ENCODE measurements at regions not wholly inside any gene's neighbourhood (a gene's known extent, or its start where the extent isn't known, plus 50 kb on each side); places are given as distances from the start of the nearest gene placed in this dataset.

GRCh38 chrX:107502316-107502715 is 52.9 kb downstream of the FRMPD3 start:
- H3K27ac ChIP-seq, result no peak overlapping the region
- no peaks in the 10 kb centered on the region for H3K27me3 ChIP-seq (replicated peaks)
- TF ChIP-seq CTCF (IDR thresholded peaks at IDR 0.05; ENCODE audit: low read depth, low read length, missing control alignments), result no peak
- no peak for DNase-seq
- in situ Hi-C loops (cut with HindIII; ENCODE audit: low pct_ligation_motif_present, low sequenced_read_pairs), result no loop called here
- H3K4me3 ChIP-seq (ENCODE audit: low read depth, low read length), result no peak overlapping the region
- no peaks in the 10 kb centered on the region for H3K36me3 ChIP-seq (replicated peaks)

DNA sequence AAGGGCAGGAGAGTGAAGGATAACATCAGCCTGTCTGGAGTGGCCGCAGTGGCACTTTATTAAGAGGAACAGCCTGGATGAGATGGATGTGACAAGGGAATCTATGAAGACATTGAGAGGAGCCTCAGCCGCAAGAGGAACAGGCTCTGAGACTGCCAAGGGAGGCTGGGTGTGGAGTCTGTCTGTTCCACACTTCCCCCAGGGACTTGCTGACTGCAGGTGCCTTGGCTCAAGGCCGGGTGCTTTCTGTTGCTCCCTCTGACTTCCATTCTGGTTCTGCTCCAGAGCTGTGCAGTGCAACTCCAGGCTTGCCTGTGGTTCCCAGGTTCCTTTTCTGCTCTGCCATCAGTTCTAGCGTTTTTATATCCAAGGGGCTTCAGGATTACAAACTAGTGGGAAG is 54.6 kb downstream of the FRMPD3 start:
- TF ChIP-seq CTCF (IDR thresholded peaks at IDR 0.05; ENCODE audit: low read depth, low read length, missing control alignments), result no peak
- Histone ChIP-seq H3K4me3 (ENCODE audit: low read depth, low read length) (no peak overlapping the region), H3K36me3 (replicated peaks) (no peaks in the 10 kb centered on the region), H3K27ac (no peak overlapping the region), H3K27me3 (replicated peaks) (peaks cover 6% of the 10 kb centered on the region)
- no peak for DNase-seq
- in situ Hi-C loops (cut with HindIII; ENCODE audit: low pct_ligation_motif_present, low sequenced_read_pairs), result no loop called here

- Histone ChIP-seq H3K36me3 (replicated peaks) (no peaks in the 10 kb centered on the region), H3K27me3 (replicated peaks) (peaks cover 6% of the 10 kb centered on the region), H3K4me3 (ENCODE audit: low read depth, low read length) (no peak overlapping the region), H3K27ac (no peak overlapping the region)
- no peak for TF ChIP-seq CTCF (IDR thresholded peaks at IDR 0.05; ENCODE audit: low read depth, low read length, missing control alignments)
- in situ Hi-C loops (cut with HindIII; ENCODE audit: low pct_ligation_motif_present, low sequenced_read_pairs), result no loop called here
- no peak for DNase-seq
These were observed 55.8 kb downstream of the FRMPD3 start for GRCh38 chrX:107505223-107505622.

DNA sequence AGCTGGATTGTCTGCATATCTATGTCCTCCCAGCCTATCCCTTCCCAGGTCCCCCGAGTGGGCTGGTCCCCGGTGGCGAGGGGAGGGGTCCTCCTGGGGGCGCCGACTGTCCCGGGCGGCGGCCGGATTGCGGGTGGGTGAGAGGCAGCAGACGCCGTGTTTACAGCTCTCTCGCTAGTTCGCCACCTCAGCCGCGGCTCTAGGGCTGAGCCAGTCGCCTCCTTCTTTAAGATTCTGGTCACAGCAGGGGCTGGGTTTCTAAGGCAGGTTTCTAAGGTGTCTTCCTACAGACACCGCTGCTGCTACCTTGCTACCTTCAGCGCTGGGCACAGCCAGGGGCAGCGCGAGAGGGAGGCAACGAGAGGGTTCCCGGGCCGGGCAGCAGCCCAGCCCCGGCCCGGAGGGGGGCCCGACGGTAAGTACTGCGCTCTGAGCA is 57.2 kb downstream of the FRMPD3 start:
- in situ Hi-C loops (cut with HindIII; ENCODE audit: low pct_ligation_motif_present, low sequenced_read_pairs), result no loop called here
- Histone ChIP-seq H3K4me3 (ENCODE audit: low read depth, low read length) (no peak overlapping the region), H3K27ac (no peak overlapping the region), H3K27me3 (replicated peaks) (peaks cover 6% of the 10 kb centered on the region), H3K36me3 (replicated peaks) (no peaks in the 10 kb centered on the region)
- no peak for TF ChIP-seq CTCF (IDR thresholded peaks at IDR 0.05; ENCODE audit: low read depth, low read length, missing control alignments)
- DNase-seq, result no peak

DNA sequence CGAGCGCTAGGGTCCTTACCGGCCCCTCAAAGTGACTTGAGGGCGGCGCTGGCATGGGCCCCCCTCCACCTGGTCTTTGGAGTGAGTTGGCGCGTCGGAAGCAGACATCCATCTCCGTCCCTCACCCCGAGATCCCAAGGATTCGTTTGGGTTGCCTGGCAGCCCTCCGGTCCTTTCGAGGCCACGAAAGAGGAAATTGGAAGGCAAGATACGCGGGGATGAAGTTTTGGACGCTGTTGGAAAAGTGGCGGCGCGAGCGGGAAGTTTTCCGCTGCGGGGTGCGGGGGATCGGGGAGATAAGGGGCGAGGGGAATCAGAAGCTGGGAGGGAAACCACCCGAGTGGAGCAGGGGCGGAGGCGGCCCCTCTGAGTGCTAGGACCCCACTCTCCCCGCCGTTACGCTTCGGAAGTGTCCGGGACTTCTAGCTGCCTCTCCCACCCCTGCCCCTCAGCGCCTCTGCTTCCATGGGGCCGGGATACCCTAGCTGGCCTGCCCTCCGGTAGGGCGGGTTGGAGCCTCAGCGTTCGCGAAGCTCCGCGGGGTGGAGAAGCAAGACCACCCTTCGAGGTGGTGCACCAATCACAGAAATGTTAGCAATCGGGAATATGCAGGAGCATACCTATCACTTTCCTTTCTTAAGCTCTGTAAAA is 57.8 kb downstream of the FRMPD3 start:
- H3K27me3 ChIP-seq (replicated peaks), result peaks cover 6% of the 10 kb centered on the region
- no peak for DNase-seq
- H3K36me3 ChIP-seq (replicated peaks), result no peaks in the 10 kb centered on the region
- no peak overlapping the region for H3K27ac ChIP-seq
- in situ Hi-C loops (cut with HindIII; ENCODE audit: low pct_ligation_motif_present, low sequenced_read_pairs), result no loop called here
- TF ChIP-seq CTCF (IDR thresholded peaks at IDR 0.05; ENCODE audit: low read depth, low read length, missing control alignments), result no peak
- no peak overlapping the region for H3K4me3 ChIP-seq (ENCODE audit: low read depth, low read length)

DNA sequence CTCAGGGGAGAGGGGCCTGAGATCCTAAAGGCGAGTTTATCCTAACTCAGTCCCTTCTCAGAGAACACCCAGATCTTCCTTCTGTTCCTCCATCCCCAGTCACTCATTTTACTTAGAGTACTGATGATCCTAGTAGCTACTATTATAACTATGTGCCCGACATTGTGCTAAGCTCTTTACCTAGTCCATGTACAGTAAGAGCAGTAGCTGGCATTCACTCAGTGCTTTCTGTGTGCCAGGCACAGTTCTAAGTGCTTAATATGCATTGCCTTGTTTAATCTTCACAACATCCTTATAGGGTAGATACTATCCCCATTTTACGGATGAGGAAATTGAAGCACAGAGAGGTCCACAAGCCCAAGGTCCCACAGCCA is 58.3 kb downstream of the FRMPD3 start:
- H3K27me3 ChIP-seq (replicated peaks), result peaks cover 6% of the 10 kb centered on the region
- in situ Hi-C loops (cut with HindIII; ENCODE audit: low pct_ligation_motif_present, low sequenced_read_pairs), result no loop called here

More for the DNA sequence above, 58.3 kb downstream of the FRMPD3 start:
- no peak overlapping the region for H3K4me3 ChIP-seq (ENCODE audit: low read depth, low read length)
- no peak overlapping the region for H3K27ac ChIP-seq
- TF ChIP-seq CTCF (IDR thresholded peaks at IDR 0.05; ENCODE audit: low read depth, low read length, missing control alignments), result no peak
- H3K36me3 ChIP-seq (replicated peaks), result no peaks in the 10 kb centered on the region
- no peak for DNase-seq
